ENCODE measurements at regions not wholly inside any gene's neighbourhood (a gene's known extent, or its start where the extent isn't known, plus 50 kb on each side); places are given as distances from the start of the nearest gene placed in this dataset.

DNA sequence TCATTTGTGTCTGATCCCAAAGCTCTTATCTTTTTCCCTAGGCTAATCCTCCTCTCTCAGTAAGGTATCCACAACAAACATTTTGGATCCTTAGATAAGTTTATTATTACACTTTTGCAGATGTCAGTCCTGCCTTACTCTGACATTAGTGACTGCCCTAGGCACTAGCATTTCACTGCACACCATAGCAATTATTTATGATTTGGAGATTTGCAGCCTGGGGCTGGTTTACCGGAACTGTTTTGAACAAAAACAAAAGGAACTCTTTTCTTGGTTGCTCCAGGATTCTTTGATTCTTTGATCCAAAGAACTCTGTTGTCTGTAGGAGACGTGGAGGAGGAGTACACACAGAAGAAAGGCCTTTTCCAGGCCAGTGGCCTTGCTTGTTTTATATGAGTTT, 80.4 kb downstream of the EDNRB start:
- no peak for DNase-seq (ENCODE audit: extremely low read depth in 1 of 11, low read depth in 9 of 11, low spot score in 4 of 11)

DNA sequence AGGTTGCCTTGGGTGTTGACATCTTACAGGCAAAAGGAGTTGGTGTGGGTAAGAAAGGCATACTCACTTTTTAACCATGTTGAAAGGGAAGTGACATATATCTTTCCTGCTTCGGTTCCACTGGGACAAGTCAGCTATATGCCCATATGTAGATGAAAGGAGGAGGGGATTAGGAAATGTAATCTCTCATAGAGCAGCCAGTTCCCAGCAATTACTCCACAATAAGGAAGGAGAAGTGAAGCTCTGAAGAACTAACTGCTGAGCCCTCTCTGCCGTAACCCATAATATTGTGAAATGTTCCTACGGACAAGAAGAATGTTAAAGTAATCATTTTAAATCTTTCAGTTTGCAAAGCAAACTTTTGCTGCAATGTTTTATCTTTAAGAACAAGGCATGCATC, 82.2 kb downstream of the EDNRB start:
- DNase-seq (ENCODE audit: extremely low read depth in 1 of 11, low read depth in 9 of 11, low spot score in 4 of 11): no peak

DNA sequence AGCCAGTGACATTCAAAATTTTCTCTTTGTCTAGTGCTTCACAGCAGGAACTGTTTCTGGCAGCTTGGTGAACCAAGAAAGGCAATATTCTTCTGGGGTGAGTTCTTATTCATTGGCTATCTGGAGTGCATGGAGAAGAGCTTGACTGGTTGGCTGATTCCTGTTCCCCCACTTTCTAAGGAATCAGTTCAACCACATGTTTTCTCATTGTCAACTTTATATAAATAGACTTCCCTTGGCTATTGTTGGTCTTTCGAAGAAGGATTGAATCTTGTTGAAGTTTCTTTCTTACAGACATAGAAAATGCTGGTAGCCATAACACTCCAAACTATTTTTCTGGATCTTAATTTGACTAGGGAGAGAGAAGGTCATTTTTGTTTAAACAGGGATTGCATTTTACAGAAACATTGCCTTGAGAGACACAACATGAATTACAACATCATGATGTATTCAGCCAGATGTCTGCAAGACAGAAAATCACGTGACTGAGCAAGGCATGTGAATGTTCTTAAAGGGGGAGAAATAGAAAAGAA, 85.2 kb downstream of the EDNRB start:
- peak in 1 of 11 donors; percentile 20 for DNase-seq (ENCODE audit: extremely low read depth in 1 of 11, low read depth in 9 of 11, low spot score in 4 of 11)

DNA sequence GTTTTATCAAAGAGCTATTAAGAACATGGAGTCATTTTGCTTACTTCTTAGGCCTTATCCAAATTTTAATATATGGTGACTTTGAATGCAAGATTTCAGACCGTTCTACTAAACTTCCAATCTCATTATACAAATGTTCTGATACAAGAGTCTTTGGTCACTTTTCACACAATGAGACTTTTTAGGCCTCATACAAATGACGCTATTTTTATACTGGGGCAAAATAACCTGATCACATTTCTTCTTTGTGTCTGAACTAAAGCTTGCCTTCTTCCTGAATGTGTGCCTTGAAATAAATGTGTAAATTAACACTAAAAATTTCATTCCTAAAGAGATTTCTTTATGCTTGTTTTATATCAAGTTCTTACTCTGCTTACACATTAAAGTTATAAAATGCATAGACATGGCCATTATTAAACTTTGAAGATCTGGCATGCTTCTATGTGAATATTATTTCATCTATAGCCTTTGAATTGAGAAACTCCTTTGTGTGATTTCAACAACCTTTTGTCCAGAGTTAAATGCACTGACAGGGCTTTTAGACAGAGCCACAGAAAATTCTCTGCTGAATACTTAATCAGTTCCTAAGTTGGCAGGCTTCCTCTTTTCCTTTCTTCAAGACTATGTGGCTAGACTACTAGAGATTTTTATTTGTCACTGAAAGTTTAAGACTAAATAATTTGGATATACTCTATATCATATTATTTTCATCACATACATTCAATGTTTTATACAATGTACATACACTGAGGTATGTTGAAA, 86.1 kb downstream of the EDNRB start:
- DNase-seq (ENCODE audit: extremely low read depth in 1 of 11, low read depth in 9 of 11, low spot score in 4 of 11): no peak

GRCh38 chr13:77831866-77832265, 86.8 kb downstream of the EDNRB start:
- DNase-seq (ENCODE audit: extremely low read depth in 1 of 11, low read depth in 9 of 11, low spot score in 4 of 11): no peak

GRCh38 chr13:77829963-77830362, 88.7 kb downstream of the EDNRB start:
- DNase-seq (ENCODE audit: extremely low read depth in 1 of 11, low read depth in 9 of 11, low spot score in 4 of 11): no peak

DNA sequence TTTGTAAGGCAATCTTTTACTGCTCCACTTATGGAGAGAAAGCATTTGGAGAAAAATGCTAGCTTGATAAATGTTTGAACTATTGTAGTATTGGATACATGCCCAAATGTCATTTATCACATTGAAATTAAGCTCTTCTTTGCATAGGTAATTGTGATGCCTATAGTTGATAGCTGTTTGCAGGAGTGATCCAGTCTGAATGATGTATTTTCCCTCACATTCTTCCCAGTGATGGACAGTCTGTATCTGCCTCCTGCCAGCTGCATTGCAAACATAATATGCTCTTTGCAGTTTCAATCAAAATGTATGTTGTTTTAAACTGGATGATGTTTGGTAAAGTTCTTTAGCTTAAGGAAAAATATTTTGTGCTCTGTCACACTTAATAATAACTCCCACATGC, 89.8 kb downstream of the EDNRB start:
- DNase-seq (ENCODE audit: extremely low read depth in 1 of 11, low read depth in 9 of 11, low spot score in 4 of 11): no peak

DNA sequence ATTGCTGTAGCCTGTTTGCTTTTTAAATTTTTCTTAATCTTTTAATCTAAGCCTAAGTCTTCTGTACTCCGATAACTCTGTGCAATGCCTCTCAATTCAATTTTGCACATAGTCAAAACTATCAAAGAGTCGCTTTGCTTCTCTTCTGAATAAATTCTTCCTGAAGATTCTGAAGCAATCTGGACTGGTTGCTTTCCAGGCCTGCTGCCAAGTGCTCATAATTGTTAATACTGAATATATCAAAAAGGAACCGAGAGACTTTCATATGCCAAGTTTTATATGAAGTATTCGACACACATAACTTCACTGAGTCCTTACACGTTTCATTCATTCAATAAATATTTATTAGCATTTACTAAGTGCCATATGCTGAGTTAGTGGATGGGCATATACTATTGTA, 91.3 kb downstream of the EDNRB start:
- no peak for DNase-seq (ENCODE audit: extremely low read depth in 1 of 11, low read depth in 9 of 11, low spot score in 4 of 11)

- no peak for DNase-seq (ENCODE audit: extremely low read depth in 1 of 11, low read depth in 9 of 11, low spot score in 4 of 11)
Observed at GRCh38 chr13:77820431-77821149, 98.0 kb downstream of the EDNRB start.

DNA sequence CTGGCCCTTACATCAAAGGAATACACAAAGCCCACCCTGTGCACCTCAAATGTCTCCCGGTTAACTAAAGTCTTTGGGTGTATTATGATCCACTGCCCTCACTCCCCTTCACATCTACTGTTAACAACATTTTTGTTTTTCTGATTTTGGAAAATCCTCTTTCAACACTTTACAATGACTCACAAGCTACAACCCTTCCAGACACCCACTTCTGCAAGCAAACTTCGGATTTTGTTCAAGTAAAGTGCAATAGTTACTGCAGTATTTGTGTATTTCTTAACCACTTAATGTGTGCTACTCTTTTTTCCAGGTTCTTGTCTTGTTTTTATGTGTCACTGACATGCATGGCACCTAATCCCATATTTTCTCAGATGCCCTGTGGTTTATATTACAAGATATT, 101.1 kb downstream of the EDNRB start:
- no peak for DNase-seq (ENCODE audit: extremely low read depth in 1 of 11, low read depth in 9 of 11, low spot score in 4 of 11)

DNA sequence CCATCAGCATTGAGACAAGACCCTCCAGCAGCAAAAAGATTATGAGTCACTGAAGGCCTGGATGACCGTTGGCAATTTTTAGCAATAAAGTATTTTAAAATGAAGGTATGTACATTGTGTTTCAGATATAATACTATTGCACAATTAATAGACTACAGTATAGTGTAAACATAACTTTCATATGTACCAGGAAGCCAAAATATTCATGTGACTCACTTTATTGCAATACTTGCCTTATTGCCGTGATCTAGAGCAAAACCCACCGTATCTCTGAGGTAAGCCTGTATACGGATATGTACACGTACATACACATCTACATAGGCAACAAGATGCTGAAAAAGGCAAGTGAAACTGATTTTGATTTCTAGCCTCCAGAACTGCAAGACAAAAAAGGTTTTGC, 103.3 kb downstream of the EDNRB start:
- no peak for DNase-seq (ENCODE audit: extremely low read depth in 1 of 11, low read depth in 9 of 11, low spot score in 4 of 11)
